ENCODE measurements at regions not wholly inside any gene's neighbourhood (a gene's known extent, or its start where the extent isn't known, plus 50 kb on each side); places are given as distances from the start of the nearest gene placed in this dataset.

DNA sequence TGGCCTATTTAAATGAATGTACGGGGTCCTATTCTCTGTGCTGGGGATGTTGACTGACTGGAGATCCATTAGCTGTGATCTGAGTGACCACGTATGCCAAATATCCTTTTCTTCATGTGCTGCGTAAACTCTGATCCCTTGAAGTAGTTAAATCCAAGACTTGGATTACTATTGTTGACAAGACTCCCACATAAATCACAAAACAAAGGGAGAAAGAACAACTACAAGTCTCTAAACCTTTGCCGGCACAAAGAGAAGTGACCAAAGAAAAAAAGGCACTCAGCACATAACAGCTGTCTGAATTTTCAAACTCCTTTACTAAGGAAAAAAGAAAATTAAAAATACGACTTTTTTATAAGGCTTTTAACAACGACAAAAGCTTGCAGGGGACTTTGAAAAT lies 559.9 kb upstream of the CDH8 start:
- TF ChIP-seq POLR2AphosphoS5 (IDR thresholded peaks at IDR 0.05; ENCODE audit: insufficient read depth in 1 of 2, low read depth in 1 of 2): no peak
- TF ChIP-seq CTCF (IDR thresholded peaks at IDR 0.05): no peak

Measured in vagina (tissue), 2 donors.